KMS-11 (cell line): ENCODE measurements at regions not wholly inside any gene's neighbourhood (a gene's known extent, or its start where the extent isn't known, plus 50 kb on each side); places are given as distances from the start of the nearest gene placed in this dataset.

Experiments used
- H2AFZ ChIP-seq: fragments of 200-600 bp; sonication (generic); 2 replicates; pipeline ENCODE4 v1.6.1; 2016; ENCODE audit warnings: antibody characterized with exemption, mixed run types, low read depth
- H3K27ac ChIP-seq: fragments of 200-600 bp; sonication (generic); 2 replicates; pipeline ENCODE4 v1.6.1; 2016; ENCODE audit warnings: mild to moderate bottlenecking, mixed run types
- H3K27me3 ChIP-seq: fragments of 200-600 bp; sonication (generic); 2 replicates; pipeline ENCODE4 v1.6.1; 2017; ENCODE audit warnings: mild to moderate bottlenecking, low read depth, mixed run types, moderate library complexity; ENCODE audit not compliant: insufficient read depth
- H3K36me3 ChIP-seq: fragments of 200-600 bp; sonication (generic); 2 replicates; pipeline ENCODE4 v1.6.1; 2017; ENCODE audit warnings: mild to moderate bottlenecking, mixed run types; ENCODE audit not compliant: insufficient read depth
- H3K4me1 ChIP-seq: fragments of 200-600 bp; sonication (generic); 2 replicates; pipeline ENCODE4 v1.6.1; 2016; ENCODE audit warnings: mild to moderate bottlenecking, low read depth, mixed run types; ENCODE audit not compliant: poor library complexity, severe bottlenecking
- H3K4me2 ChIP-seq: fragments of 200-600 bp; sonication (generic); 2 replicates; pipeline ENCODE4 v1.7.0; 2016; ENCODE audit warnings: mild to moderate bottlenecking, mixed run types
- H3K4me3 ChIP-seq: fragments of 200-600 bp; sonication (generic); IDR thresholded peaks from 2 replicates; pipeline ENCODE4 v1.6.1; 2017; ENCODE audit warnings: low read depth, low read length, mixed read lengths; ENCODE audit not compliant: insufficient read depth
- H3K79me2 ChIP-seq: fragments of 200-600 bp; sonication (generic); 2 replicates; pipeline ENCODE4 v1.6.1; 2016; ENCODE audit warnings: low read depth, mixed run types; ENCODE audit not compliant: insufficient read depth
- H3K9ac ChIP-seq: fragments of 200-600 bp; sonication (generic); 2 replicates; pipeline ENCODE4 v1.6.1; 2016; ENCODE audit warnings: mild to moderate bottlenecking, mixed run types
- H4K20me1 ChIP-seq: fragments of 200-600 bp; sonication (generic); 2 replicates; pipeline ENCODE4 v1.6.1; 2016; ENCODE audit warnings: mild to moderate bottlenecking, mixed run types; ENCODE audit not compliant: insufficient read depth
- CTCF ChIP-seq: fragments of 200-600 bp; sonication (generic); conservative IDR thresholded peaks from 2 replicates; pipeline ENCODE4 v1.6.1; 2017; ENCODE audit warnings: low read depth, mild to moderate bottlenecking, antibody characterized with exemption, low read length, moderate library complexity, mixed read lengths

GRCh38 chr1:88200545-88200944 is 483.5 kb upstream of the PKN2 start:
- Histone ChIP-seq H3K36me3 (no peaks in the 10 kb centered on the region), H3K27ac (no peak overlapping the region), H2AFZ (no peak overlapping the region), H3K9ac (no peak overlapping the region), H3K4me3 (no peak overlapping the region), H3K4me2 (no peak overlapping the region), H3K79me2 (no peaks in the 10 kb centered on the region), H4K20me1 (no peaks in the 10 kb centered on the region), H3K4me1 (no peaks in the 10 kb centered on the region), H3K27me3 (no peaks in the 10 kb centered on the region)
- TF ChIP-seq CTCF: no peak

- no peaks in the 10 kb centered on the region for H3K79me2 ChIP-seq
- no peak overlapping the region for H3K9ac ChIP-seq
- no peak for TF ChIP-seq CTCF
- no peak overlapping the region for H3K4me3 ChIP-seq
- H2AFZ ChIP-seq: no peak overlapping the region
- H3K4me1 ChIP-seq: no peaks in the 10 kb centered on the region
- no peaks in the 10 kb centered on the region for H3K27me3 ChIP-seq
- no peaks in the 10 kb centered on the region for H4K20me1 ChIP-seq
- no peak overlapping the region for H3K27ac ChIP-seq
- H3K4me2 ChIP-seq: no peak overlapping the region
- no peaks in the 10 kb centered on the region for H3K36me3 ChIP-seq
These were observed 480.0 kb upstream of the PKN2 start for GRCh38 chr1:88204111-88204510.

- Histone ChIP-seq H3K27ac (no peak overlapping the region), H4K20me1 (no peaks in the 10 kb centered on the region), H3K4me1 (no peaks in the 10 kb centered on the region), H3K9ac (no peak overlapping the region), H3K4me2 (no peak overlapping the region), H3K79me2 (no peaks in the 10 kb centered on the region), H3K4me3 (no peak overlapping the region), H3K27me3 (no peaks in the 10 kb centered on the region), H2AFZ (no peak overlapping the region), H3K36me3 (no peaks in the 10 kb centered on the region)
- no peak for TF ChIP-seq CTCF
These were observed 479.4 kb upstream of the PKN2 start for GRCh38 chr1:88204612-88205167.

- Histone ChIP-seq H3K4me3 (no peak overlapping the region), H3K27me3 (no peaks in the 10 kb centered on the region), H3K36me3 (no peaks in the 10 kb centered on the region), H3K4me2 (no peak overlapping the region), H4K20me1 (no peaks in the 10 kb centered on the region), H3K79me2 (no peaks in the 10 kb centered on the region), H3K4me1 (no peaks in the 10 kb centered on the region), H2AFZ (no peak overlapping the region), H3K9ac (no peak overlapping the region), H3K27ac (no peak overlapping the region)
- TF ChIP-seq CTCF: no peak
These were observed 475.7 kb upstream of the PKN2 start for GRCh38 chr1:88208389-88208788.
